ENCODE measurements at regions not wholly inside any gene's neighbourhood (a gene's known extent, or its start where the extent isn't known, plus 50 kb on each side); places are given as distances from the start of the nearest gene placed in this dataset.

DNA sequence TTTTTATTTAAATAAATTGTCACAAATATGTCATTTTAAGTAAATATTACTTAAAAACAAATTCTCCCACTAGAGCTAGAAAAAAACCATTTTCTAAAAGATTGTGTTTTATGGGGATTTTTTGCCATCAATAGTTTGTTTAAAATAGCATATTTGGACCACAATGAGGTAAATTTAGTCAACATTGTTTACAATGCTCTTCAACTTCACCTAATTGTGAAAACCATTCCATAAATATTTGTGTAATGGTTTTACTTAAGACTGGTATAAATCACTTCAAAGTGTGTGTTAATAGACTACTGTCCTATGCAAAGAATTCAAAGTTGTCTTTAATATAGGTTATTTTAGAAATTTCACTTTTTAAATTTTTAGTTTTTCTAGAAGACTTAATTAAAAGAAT is 1004.2 kb downstream of the PCDH18 start:
- TF ChIP-seq NFE2L2 (IDR thresholded peaks at IDR 0.05; ENCODE audit: low read depth, low read length) (no peak), MAZ (IDR thresholded peaks at IDR 0.05; ENCODE audit: borderline replicate concordance, low read depth, low read length) (no peak), MXI1 (IDR thresholded peaks at IDR 0.05; ENCODE audit: borderline replicate concordance, low read depth, low read length) (no peak), RAD21 (IDR thresholded peaks at IDR 0.05; ENCODE audit: low read length) (no peak)
- TF ChIP-seq, protein P1, sequence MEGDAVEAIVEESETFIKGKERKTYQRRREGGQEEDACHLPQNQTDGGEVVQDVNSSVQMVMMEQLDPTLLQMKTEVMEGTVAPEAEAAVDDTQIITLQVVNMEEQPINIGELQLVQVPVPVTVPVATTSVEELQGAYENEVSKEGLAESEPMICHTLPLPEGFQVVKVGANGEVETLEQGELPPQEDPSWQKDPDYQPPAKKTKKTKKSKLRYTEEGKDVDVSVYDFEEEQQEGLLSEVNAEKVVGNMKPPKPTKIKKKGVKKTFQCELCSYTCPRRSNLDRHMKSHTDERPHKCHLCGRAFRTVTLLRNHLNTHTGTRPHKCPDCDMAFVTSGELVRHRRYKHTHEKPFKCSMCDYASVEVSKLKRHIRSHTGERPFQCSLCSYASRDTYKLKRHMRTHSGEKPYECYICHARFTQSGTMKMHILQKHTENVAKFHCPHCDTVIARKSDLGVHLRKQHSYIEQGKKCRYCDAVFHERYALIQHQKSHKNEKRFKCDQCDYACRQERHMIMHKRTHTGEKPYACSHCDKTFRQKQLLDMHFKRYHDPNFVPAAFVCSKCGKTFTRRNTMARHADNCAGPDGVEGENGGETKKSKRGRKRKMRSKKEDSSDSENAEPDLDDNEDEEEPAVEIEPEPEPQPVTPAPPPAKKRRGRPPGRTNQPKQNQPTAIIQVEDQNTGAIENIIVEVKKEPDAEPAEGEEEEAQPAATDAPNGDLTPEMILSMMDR (conservative IDR thresholded peaks at IDR 0.05; ENCODE audit: low read depth, low read length): no peak

Data from IMR-90 (cell line).